IMR-90 (cell line): ENCODE measurements at regions not wholly inside any gene's neighbourhood (a gene's known extent, or its start where the extent isn't known, plus 50 kb on each side); places are given as distances from the start of the nearest gene placed in this dataset.
"Not testable (repeated sequence)": the region's sequence is repeated elsewhere in the genome, so short reads cannot be mapped to it uniquely, and the experiment has no call there.

Experiments used
- RAD21 ChIP-seq: IDR thresholded peaks from 2 replicates; pipeline ENCODE4 v1.6.1; 2012; ENCODE audit warnings: low read length, improper control_type of control experiment
- SMC3 ChIP-seq: fragments of 150-350 bp; IDR thresholded peaks from 2 replicates; pipeline ENCODE4 v1.6.1; 2016; ENCODE audit warnings: low read depth, mild to moderate bottlenecking, antibody characterized with exemption, low read length, moderate library complexity
- TF ChIP-seq, protein P1 (sequence below): conservative IDR thresholded peaks from 2 replicates; pipeline ENCODE4 v1.5.1; 2012; ENCODE audit warnings: mild to moderate bottlenecking, low read depth, low read length, improper control_type of control experiment
- TF ChIP-seq, protein P2 (sequence below): fragments of 150-350 bp; IDR thresholded peaks from 2 replicates; pipeline ENCODE4 v1.6.1; 2017; ENCODE audit warnings: mild to moderate bottlenecking, antibody characterized with exemption, low read length, low read depth

DNA sequence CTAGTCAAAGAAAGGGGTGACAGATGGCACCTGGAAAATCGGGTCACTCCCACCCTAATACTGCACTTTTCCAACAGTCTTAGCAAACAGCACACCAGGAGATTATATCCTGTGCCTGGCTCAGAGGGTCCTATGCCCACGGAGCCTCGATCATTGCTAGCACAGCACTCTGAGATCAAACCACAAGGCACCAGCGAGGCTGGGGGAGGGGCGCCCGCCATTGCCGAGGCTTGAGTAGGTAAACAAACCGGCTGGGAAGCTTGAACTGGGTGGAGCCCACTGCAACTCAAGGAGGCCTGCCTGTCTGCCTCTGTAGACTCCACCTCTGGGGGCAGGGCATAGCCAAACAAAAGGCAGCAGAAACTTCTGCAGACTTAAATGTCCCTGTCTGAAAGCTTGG lies 88.9 kb upstream of the GPR101 start:
- TF ChIP-seq, protein P1, sequence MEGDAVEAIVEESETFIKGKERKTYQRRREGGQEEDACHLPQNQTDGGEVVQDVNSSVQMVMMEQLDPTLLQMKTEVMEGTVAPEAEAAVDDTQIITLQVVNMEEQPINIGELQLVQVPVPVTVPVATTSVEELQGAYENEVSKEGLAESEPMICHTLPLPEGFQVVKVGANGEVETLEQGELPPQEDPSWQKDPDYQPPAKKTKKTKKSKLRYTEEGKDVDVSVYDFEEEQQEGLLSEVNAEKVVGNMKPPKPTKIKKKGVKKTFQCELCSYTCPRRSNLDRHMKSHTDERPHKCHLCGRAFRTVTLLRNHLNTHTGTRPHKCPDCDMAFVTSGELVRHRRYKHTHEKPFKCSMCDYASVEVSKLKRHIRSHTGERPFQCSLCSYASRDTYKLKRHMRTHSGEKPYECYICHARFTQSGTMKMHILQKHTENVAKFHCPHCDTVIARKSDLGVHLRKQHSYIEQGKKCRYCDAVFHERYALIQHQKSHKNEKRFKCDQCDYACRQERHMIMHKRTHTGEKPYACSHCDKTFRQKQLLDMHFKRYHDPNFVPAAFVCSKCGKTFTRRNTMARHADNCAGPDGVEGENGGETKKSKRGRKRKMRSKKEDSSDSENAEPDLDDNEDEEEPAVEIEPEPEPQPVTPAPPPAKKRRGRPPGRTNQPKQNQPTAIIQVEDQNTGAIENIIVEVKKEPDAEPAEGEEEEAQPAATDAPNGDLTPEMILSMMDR, result not testable (repeated sequence)
- TF ChIP-seq, protein P2, sequence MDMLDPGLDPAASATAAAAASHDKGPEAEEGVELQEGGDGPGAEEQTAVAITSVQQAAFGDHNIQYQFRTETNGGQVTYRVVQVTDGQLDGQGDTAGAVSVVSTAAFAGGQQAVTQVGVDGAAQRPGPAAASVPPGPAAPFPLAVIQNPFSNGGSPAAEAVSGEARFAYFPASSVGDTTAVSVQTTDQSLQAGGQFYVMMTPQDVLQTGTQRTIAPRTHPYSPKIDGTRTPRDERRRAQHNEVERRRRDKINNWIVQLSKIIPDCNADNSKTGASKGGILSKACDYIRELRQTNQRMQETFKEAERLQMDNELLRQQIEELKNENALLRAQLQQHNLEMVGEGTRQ, result not testable (repeated sequence)
- not testable (repeated sequence) for TF ChIP-seq SMC3, RAD21
